OCI-LY7 (cell line): ENCODE measurements at regions not wholly inside any gene's neighbourhood (a gene's known extent, or its start where the extent isn't known, plus 50 kb on each side); places are given as distances from the start of the nearest gene placed in this dataset.
"Not testable (repeated sequence)": the region's sequence is repeated elsewhere in the genome, so short reads cannot be mapped to it uniquely, and the experiment has no call there.

Experiments
- BruUV-seq: library from RNA; stranded (reverse); fragments of 400-500 nt; replicated peaks from 2 replicates; lab custom pipeline; 2021; lab: Mats Ljungman, UMichigan
- CTCF ChIA-PET: fragments of 300-600 bp; sonication (Branson Sonifier 250); formaldehyde crosslinking; loops from one replicate; lab custom pipeline; 2022; ENCODE audit warnings: antibody characterized with exemption; ENCODE audit not compliant: unreplicated experiment; lab: Charles Lee
- POLR2A ChIA-PET: fragments of 300-600 bp; sonication (Branson Sonifier 250); formaldehyde crosslinking; loops from one replicate; lab custom pipeline; 2022; ENCODE audit warnings: antibody characterized with exemption; lab: Charles Lee
- DNase-seq: peaks from one replicate; pipeline ENCODE4 v3.0.0-alpha.2; 2015; ENCODE audit warnings: low spot score
- H2AFZ ChIP-seq: fragments of 200-600 bp; sonication (generic), shearing (Covaris generic); 2 replicates; pipeline ENCODE4 v1.6.1; 2014; ENCODE audit warnings: mild to moderate bottlenecking, antibody characterized with exemption, low read length, moderate library complexity
- H3K27ac ChIP-seq: fragments of 200-600 bp; sonication (generic); 2 replicates; pipeline ENCODE4 v1.5.1; 2014; ENCODE audit warnings: mixed run types, low read depth, mild to moderate bottlenecking, moderate library complexity, low read length, inconsistent platforms; ENCODE audit not compliant: poor library complexity, severe bottlenecking
- H3K36me3 ChIP-seq: fragments of 200-600 bp; sonication (generic); 2 replicates; pipeline ENCODE4 v1.6.1; 2014; ENCODE audit warnings: mild to moderate bottlenecking, antibody characterized with exemption, low read length, moderate library complexity, mixed read lengths; ENCODE audit not compliant: insufficient read depth
- H3K4me1 ChIP-seq: fragments of 200-600 bp; sonication (generic); 2 replicates; pipeline ENCODE4 v1.5.1; 2014; ENCODE audit warnings: mild to moderate bottlenecking, low read length; ENCODE audit not compliant: insufficient read depth, poor library complexity, severe bottlenecking
- H3K4me2 ChIP-seq: fragments of 200-600 bp; sonication (generic); 2 replicates; pipeline ENCODE4 v1.6.1; 2014; ENCODE audit warnings: mild to moderate bottlenecking, low read length
- H3K4me3 ChIP-seq: fragments of 200-600 bp; sonication (generic); 2 replicates; pipeline ENCODE4 v1.5.1; 2014; ENCODE audit warnings: mild to moderate bottlenecking, low read depth, low read length; ENCODE audit not compliant: poor library complexity, severe bottlenecking
- H3K79me2 ChIP-seq: fragments of 200-600 bp; sonication (generic); 2 replicates; pipeline ENCODE4 v1.6.1; 2016; ENCODE audit warnings: low read depth, mild to moderate bottlenecking, low read length, moderate library complexity, mixed read lengths; ENCODE audit not compliant: insufficient read depth
- H3K9me2 ChIP-seq: fragments of 200-600 bp; sonication (generic); 2 replicates; pipeline ENCODE4 v1.6.1; 2016; ENCODE audit warnings: mild to moderate bottlenecking, low read length, mixed read lengths; ENCODE audit not compliant: insufficient read depth
- H3K9me3 ChIP-seq: fragments of 200-600 bp; sonication (generic); 2 replicates; pipeline ENCODE4 v1.6.1; 2014; ENCODE audit warnings: mild to moderate bottlenecking, mixed run types, low read length, mixed read lengths
- H4K20me1 ChIP-seq: fragments of 200-600 bp; sonication (generic); 2 replicates; pipeline ENCODE4 v1.6.1; 2014; ENCODE audit warnings: mild to moderate bottlenecking, antibody characterized with exemption, low read length, moderate library complexity, mixed read lengths; ENCODE audit not compliant: insufficient read depth
- EZH2phosphoT487 ChIP-seq: fragments of 200-600 bp; sonication (generic); IDR thresholded peaks from 2 replicates; pipeline ENCODE4 v1.6.1; 2018; ENCODE audit warnings: low read depth, borderline replicate concordance, mild to moderate bottlenecking, mixed run types, antibody characterized with exemption, low read length, moderate library complexity, mixed read lengths
- intact Hi-C: fragments of 100-400 bp; cut with micrococcal nuclease; formaldehyde crosslinking; loops from one replicate; pipeline ENCODE4 v1.10.0; 2022; ENCODE audit not compliant: unreplicated experiment
- TF ChIP-seq, protein P1 (sequence below): fragments of 200-600 bp; sonication (generic); conservative IDR thresholded peaks from 2 replicates; pipeline ENCODE4 v1.5.1; 2014; ENCODE audit warnings: mild to moderate bottlenecking, antibody characterized with exemption, low read length, moderate library complexity, mixed read lengths

- Histone ChIP-seq H3K27ac (no peak overlapping the region), H3K9me2 (no peaks in the 10 kb centered on the region), H2AFZ (no peak overlapping the region), H3K4me1 (no peaks in the 10 kb centered on the region), H3K36me3 (no peaks in the 10 kb centered on the region), H3K4me3 (no peak overlapping the region), H3K4me2 (no peak overlapping the region), H3K79me2 (no peaks in the 10 kb centered on the region), H4K20me1 (no peaks in the 10 kb centered on the region), H3K9me3 (no peaks in the 10 kb centered on the region)
- POLR2A ChIA-PET, result no interaction called here
- TF ChIP-seq, protein P1, sequence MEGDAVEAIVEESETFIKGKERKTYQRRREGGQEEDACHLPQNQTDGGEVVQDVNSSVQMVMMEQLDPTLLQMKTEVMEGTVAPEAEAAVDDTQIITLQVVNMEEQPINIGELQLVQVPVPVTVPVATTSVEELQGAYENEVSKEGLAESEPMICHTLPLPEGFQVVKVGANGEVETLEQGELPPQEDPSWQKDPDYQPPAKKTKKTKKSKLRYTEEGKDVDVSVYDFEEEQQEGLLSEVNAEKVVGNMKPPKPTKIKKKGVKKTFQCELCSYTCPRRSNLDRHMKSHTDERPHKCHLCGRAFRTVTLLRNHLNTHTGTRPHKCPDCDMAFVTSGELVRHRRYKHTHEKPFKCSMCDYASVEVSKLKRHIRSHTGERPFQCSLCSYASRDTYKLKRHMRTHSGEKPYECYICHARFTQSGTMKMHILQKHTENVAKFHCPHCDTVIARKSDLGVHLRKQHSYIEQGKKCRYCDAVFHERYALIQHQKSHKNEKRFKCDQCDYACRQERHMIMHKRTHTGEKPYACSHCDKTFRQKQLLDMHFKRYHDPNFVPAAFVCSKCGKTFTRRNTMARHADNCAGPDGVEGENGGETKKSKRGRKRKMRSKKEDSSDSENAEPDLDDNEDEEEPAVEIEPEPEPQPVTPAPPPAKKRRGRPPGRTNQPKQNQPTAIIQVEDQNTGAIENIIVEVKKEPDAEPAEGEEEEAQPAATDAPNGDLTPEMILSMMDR, result no peak
- TF ChIP-seq EZH2phosphoT487, result no peak
- no TSS peak for BruUV-seq
- CTCF ChIA-PET, result no interaction called here
- intact Hi-C loops, result no loop called here
- DNase-seq, result no peak
Measured at GRCh38 chr10:3376631-3377030, 204.0 kb upstream of the PITRM1 start.

DNA sequence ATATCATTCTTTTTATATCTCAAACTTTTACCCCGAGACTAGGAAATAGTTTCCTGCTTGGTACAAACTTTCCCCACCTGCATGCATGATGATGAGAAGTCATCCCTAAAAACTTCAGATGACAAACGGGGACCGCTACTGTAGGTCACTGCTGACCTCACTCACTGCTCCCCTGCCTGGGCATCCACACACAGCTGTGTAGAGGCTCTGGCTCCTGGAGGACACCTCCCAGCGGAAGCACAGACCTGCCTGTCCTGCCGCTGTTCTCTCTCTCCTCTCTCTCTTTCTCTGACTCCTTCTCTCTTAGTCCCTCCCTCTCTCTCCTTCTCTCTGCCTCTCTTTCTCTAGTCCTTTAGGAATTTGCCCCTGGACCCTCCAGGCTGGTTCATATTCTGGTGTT is 202.9 kb upstream of the PITRM1 start:
- Histone ChIP-seq H3K9me3 (no peaks in the 10 kb centered on the region), H3K4me3 (no peak overlapping the region), H2AFZ (no peak overlapping the region), H3K79me2 (no peaks in the 10 kb centered on the region), H3K4me1 (no peaks in the 10 kb centered on the region), H3K9me2 (no peaks in the 10 kb centered on the region), H4K20me1 (no peaks in the 10 kb centered on the region), H3K36me3 (no peaks in the 10 kb centered on the region), H3K27ac (no peak overlapping the region), H3K4me2 (no peak overlapping the region)
- intact Hi-C loops, result no loop called here
- DNase-seq, result no peak
- POLR2A ChIA-PET, result interaction anchor here (0.7 kb wide), 1 partner anchor 968 kb away, joined by 3 read pairs; no protein-coding TSS in a partner anchor
- BruUV-seq, result no TSS peak
- no peak for TF ChIP-seq EZH2phosphoT487
- TF ChIP-seq, protein P1, result no peak
- CTCF ChIA-PET, result no interaction called here

DNA sequence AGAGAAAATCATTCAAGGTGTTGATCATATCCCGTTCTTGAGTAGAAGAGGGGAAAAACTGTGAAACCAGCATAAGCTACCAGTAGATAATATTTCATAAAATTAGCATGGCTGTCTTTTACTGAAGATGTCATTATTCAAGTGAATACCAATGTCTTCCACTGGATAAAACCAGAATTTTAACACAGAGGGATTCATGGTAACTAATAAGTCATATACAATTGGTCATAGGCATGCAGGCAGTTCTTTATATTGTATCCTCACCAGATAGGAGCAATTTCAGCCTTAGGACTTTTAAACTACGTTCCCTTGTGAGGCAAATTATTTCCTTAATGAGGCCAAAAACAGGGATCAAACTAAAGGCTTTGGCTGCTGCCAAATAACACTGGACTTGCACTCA is 202.3 kb upstream of the PITRM1 start:
- POLR2A ChIA-PET, result no interaction called here
- Histone ChIP-seq H3K79me2 (no peaks in the 10 kb centered on the region), H3K36me3 (no peaks in the 10 kb centered on the region), H3K9me3 (no peaks in the 10 kb centered on the region), H3K4me1 (no peaks in the 10 kb centered on the region), H3K27ac (no peak overlapping the region), H4K20me1 (no peaks in the 10 kb centered on the region), H3K9me2 (no peaks in the 10 kb centered on the region), H3K4me2 (no peak overlapping the region), H3K4me3 (no peak overlapping the region), H2AFZ (no peak overlapping the region)
- no peak for TF ChIP-seq EZH2phosphoT487
- TF ChIP-seq, protein P1, result no peak
- intact Hi-C loops, result no loop called here
- DNase-seq, result no peak
- CTCF ChIA-PET, result no interaction called here
- no TSS peak for BruUV-seq

- BruUV-seq, H3K4me2 ChIP-seq, H3K36me3 ChIP-seq, H2AFZ ChIP-seq, H3K4me3 ChIP-seq, CTCF ChIA-PET, H3K9me2 ChIP-seq, H3K4me1 ChIP-seq, H3K79me2 ChIP-seq, DNase-seq, intact Hi-C loops, H3K27ac ChIP-seq, H4K20me1 ChIP-seq, H3K9me3 ChIP-seq: not testable (repeated sequence)
- POLR2A ChIA-PET, result interaction anchor here (1.1 kb wide), 1 partner anchor 887 kb away, joined by 5 read pairs; no protein-coding TSS in a partner anchor
Measured at GRCh38 chr10:3373374-3374027, 200.9 kb upstream of the PITRM1 start.
